ENCODE measurements at regions not wholly inside any gene's neighbourhood (a gene's known extent, or its start where the extent isn't known, plus 50 kb on each side); places are given as distances from the start of the nearest gene placed in this dataset.

GRCh38 chr1:5341471-5341870 is 650.8 kb downstream of the NPHP4 start (continued):
- TF ChIP-seq YBX1 (IDR thresholded peaks at IDR 0.05) = no peak
- TF ChIP-seq, protein P1, sequence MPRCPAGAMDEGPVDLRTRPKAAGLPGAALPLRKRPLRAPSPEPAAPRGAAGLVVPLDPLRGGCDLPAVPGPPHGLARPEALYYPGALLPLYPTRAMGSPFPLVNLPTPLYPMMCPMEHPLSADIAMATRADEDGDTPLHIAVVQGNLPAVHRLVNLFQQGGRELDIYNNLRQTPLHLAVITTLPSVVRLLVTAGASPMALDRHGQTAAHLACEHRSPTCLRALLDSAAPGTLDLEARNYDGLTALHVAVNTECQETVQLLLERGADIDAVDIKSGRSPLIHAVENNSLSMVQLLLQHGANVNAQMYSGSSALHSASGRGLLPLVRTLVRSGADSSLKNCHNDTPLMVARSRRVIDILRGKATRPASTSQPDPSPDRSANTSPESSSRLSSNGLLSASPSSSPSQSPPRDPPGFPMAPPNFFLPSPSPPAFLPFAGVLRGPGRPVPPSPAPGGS (IDR thresholded peaks at IDR 0.05; ENCODE audit: borderline replicate concordance, insufficient read depth, low read depth, low read length, poor library complexity, severe bottlenecking) = no peak
- no peak for TF ChIP-seq HDAC2 (IDR thresholded peaks at IDR 0.05)
- no peak for TF ChIP-seq PML (IDR thresholded peaks at IDR 0.05; ENCODE audit: low read length)
- no peak for TF ChIP-seq PAX5 (IDR thresholded peaks at IDR 0.05; ENCODE audit: borderline replicate concordance, low read depth, low read length)
- TF ChIP-seq NFYB (IDR thresholded peaks at IDR 0.05; ENCODE audit: insufficient read depth, low read depth, low read length) = no peak
- TF ChIP-seq RB1 (IDR thresholded peaks at IDR 0.05; ENCODE audit: borderline replicate concordance) = no peak
- no peak for TF ChIP-seq GATAD2B (conservative IDR thresholded peaks at IDR 0.05; ENCODE audit: low read depth)

GRCh38 chr1:5340560-5341130 is 651.6 kb downstream of the NPHP4 start:
- SMC1A ChIA-PET (ENCODE audit: uncharacterized antibody, unreplicated experiment) = no interaction called here
- TF ChIP-seq YBX1 (IDR thresholded peaks at IDR 0.05) (no peak), JUND (IDR thresholded peaks at IDR 0.05; ENCODE audit: low read depth, low read length) (no peak)
- RAD21 ChIA-PET (ENCODE audit: unreplicated experiment) = no interaction called here
- Histone ChIP-seq H2AFZ (ENCODE audit: control insufficient read depth, low read depth, low read length) (no peak overlapping the region), H3K27me3 (replicated peaks in 1 of 2; ENCODE audit: control insufficient read depth in 2 of 2, insufficient read depth in 2 of 2, low read length in 1 of 2) (no peaks in the 10 kb centered on the region), H3K9ac (ENCODE audit: control insufficient read depth, insufficient read depth, low read length) (no peak overlapping the region), H3K36me3 (ENCODE audit: control insufficient read depth in 2 of 2, insufficient read depth in 2 of 2, low read length in 1 of 2) (no peaks in the 10 kb centered on the region), H4K20me1 (ENCODE audit: control insufficient read depth, insufficient read depth) (no peaks in the 10 kb centered on the region), H3K9me3 (replicated peaks; ENCODE audit: control insufficient read depth, insufficient read depth, low read length) (no peaks in the 10 kb centered on the region), H3K4me2 (ENCODE audit: control insufficient read depth, insufficient read depth) (no peak overlapping the region), H3K27ac (ENCODE audit: control insufficient read depth, insufficient read depth) (no peak overlapping the region), H3K4me1 (ENCODE audit: control insufficient read depth, insufficient read depth, low read length) (no peaks in the 10 kb centered on the region), H3K4me3 (no peak overlapping the region), H3K79me2 (ENCODE audit: control insufficient read depth, insufficient read depth, low read length) (no peaks in the 10 kb centered on the region)
- no TSS peak for BruUV-seq (replicated peaks)
- FAIRE-seq (no peak), ATAC-seq (no peak), DNase-seq (ENCODE audit: low read depth, low spot score) (no peak)
- CTCF ChIA-PET = no interaction called here
- intact Hi-C loops (cut with micrococcal nuclease; ENCODE audit: unreplicated experiment) (no loop called here), in situ Hi-C loops (cut with MboI) (no loop called here)
- POLR2A ChIA-PET = no interaction called here
- WGBS (ENCODE audit: insufficient coverage, insufficient replicate concordance, low lambda C conversion rate, missing lambda C conversion rate) = 26% methylated on average over 8 of the region's 8 CpGs
